Fibroblast of lung (primary cell): ENCODE measurements at regions not wholly inside any gene's neighbourhood (a gene's known extent, or its start where the extent isn't known, plus 50 kb on each side); places are given as distances from the start of the nearest gene placed in this dataset.

Experiments
- DNase-seq, 2 donors: peaks; one replicate each; pipeline versions ENCODE4 v3.0.0 to v3.0.0-alpha.2; 2010; ENCODE audit warnings: low read depth in 2 of 2
- H2AFZ ChIP-seq: 2 replicates; pipeline ENCODE4 v1.5.1; 2012; ENCODE audit warnings: low read length, control low read depth, inconsistent platforms
- H3K27ac ChIP-seq: 2 replicates; pipeline ENCODE4 v1.5.1; 2011; ENCODE audit warnings: low read length, control low read depth; ENCODE audit not compliant: insufficient read depth
- H3K27me3 ChIP-seq: 2 replicates; pipeline ENCODE4 v1.5.1; 2011; ENCODE audit warnings: mild to moderate bottlenecking, low read length; ENCODE audit not compliant: control insufficient read depth, insufficient read depth
- H3K36me3 ChIP-seq: 2 replicates; pipeline ENCODE4 v1.5.1; 2011; ENCODE audit warnings: low read length; ENCODE audit not compliant: control insufficient read depth, insufficient read depth
- H3K4me1 ChIP-seq: 2 replicates; pipeline ENCODE4 v1.5.1; 2011; ENCODE audit warnings: low read length; ENCODE audit not compliant: control insufficient read depth, insufficient read depth; ENCODE audit errors: extremely low read depth
- H3K4me2 ChIP-seq: 2 replicates; pipeline ENCODE4 v1.5.1; 2011; ENCODE audit warnings: low read length, control low read depth; ENCODE audit not compliant: insufficient read depth; ENCODE audit errors: extremely low read depth
- H3K4me3 ChIP-seq, 4 experiments: fragments of 200-600 bp in 1 of 4; sonication (generic) in 1 of 4; replicated peaks in 1 of 4; 2 replicates each; pipeline ENCODE4 v1.5.1; 2011 to 2016; ENCODE audit warnings: low read length in 4 of 4, low read depth in 3 of 4, mild to moderate bottlenecking in 3 of 4, control low read depth in 2 of 4, inconsistent platforms in 1 of 4, mixed read lengths in 1 of 4; ENCODE audit not compliant: insufficient read depth in 1 of 4; ENCODE audit errors: control extremely low read depth in 1 of 4
- H3K79me2 ChIP-seq: 2 replicates; pipeline ENCODE4 v1.5.1; 2012; ENCODE audit warnings: mild to moderate bottlenecking, low read length, inconsistent platforms; ENCODE audit not compliant: control insufficient read depth, insufficient read depth
- H3K9ac ChIP-seq: 2 replicates; pipeline ENCODE4 v1.5.1; 2011; ENCODE audit warnings: mild to moderate bottlenecking, low read length, control low read depth; ENCODE audit not compliant: insufficient read depth
- H3K9me3 ChIP-seq: 2 replicates; pipeline ENCODE4 v1.5.1; 2012; ENCODE audit warnings: low read depth, low read length; ENCODE audit not compliant: control insufficient read depth, insufficient read depth
- H4K20me1 ChIP-seq: 2 replicates; pipeline ENCODE4 v1.5.1; 2011; ENCODE audit warnings: low read length; ENCODE audit not compliant: control insufficient read depth, insufficient read depth; ENCODE audit errors: extremely low read depth
- CTCF ChIP-seq, 2 donors: IDR thresholded peaks in 1 of 2; conservative IDR thresholded peaks in 1 of 2; 1 replicate in 1 of 2; 2 replicates in 1 of 2; pipeline ENCODE4 v1.5.1; 2011 to 2012; ENCODE audit warnings: low read length in 2 of 2, control low read depth in 1 of 2, inconsistent platforms in 1 of 2, low read depth in 1 of 2, mild to moderate bottlenecking in 1 of 2
- EZH2 ChIP-seq: IDR thresholded peaks from 2 replicates; pipeline ENCODE4 v1.5.1; 2012; ENCODE audit warnings: low read length, control low read depth, mild to moderate bottlenecking; ENCODE audit errors: missing control alignments

- Histone ChIP-seq H3K9me3 (no peaks in the 10 kb centered on the region), H3K4me2 (no peak overlapping the region), H3K36me3 (no peaks in the 10 kb centered on the region), H3K79me2 (no peaks in the 10 kb centered on the region), H3K4me1 (no peaks in the 10 kb centered on the region), H2AFZ (no peak overlapping the region), H4K20me1 (no peaks in the 10 kb centered on the region), H3K9ac (no peak overlapping the region), H3K27me3 (no peaks in the 10 kb centered on the region), H3K27ac (no peak overlapping the region), H3K4me3 (no peak overlapping the region)
- DNase-seq, result no peak
- TF ChIP-seq CTCF (conservative IDR thresholded peaks at IDR 0.05 in 1 of 2, IDR thresholded peaks at IDR 0.05 in 1 of 2; ENCODE audit: low read depth in 1 of 2, low read length in 2 of 2) (no peak), EZH2 (no peak)
These were observed 215.3 kb upstream of the MYLIP start for GRCh38 chr6:15913573-15913972.

- TF ChIP-seq EZH2 (no peak), CTCF (conservative IDR thresholded peaks at IDR 0.05 in 1 of 2, IDR thresholded peaks at IDR 0.05 in 1 of 2; ENCODE audit: low read depth in 1 of 2, low read length in 2 of 2) (no peak)
- H3K79me2 ChIP-seq, result no peaks in the 10 kb centered on the region
- H3K9me3 ChIP-seq, result no peaks in the 10 kb centered on the region
- H2AFZ ChIP-seq, result no peak overlapping the region
- H3K36me3 ChIP-seq, result no peaks in the 10 kb centered on the region
- DNase-seq, result no peak
- H3K27me3 ChIP-seq, result no peaks in the 10 kb centered on the region
- H3K4me2 ChIP-seq, result no peak overlapping the region
- H3K27ac ChIP-seq, result no peak overlapping the region
- H3K9ac ChIP-seq, result no peak overlapping the region
- no peak overlapping the region for H3K4me3 ChIP-seq
- no peaks in the 10 kb centered on the region for H4K20me1 ChIP-seq
- no peaks in the 10 kb centered on the region for H3K4me1 ChIP-seq
These were observed 216.1 kb upstream of the MYLIP start for GRCh38 chr6:15912505-15913400.

GRCh38 chr6:15911753-15912504 lies 217.0 kb upstream of the MYLIP start:
- Histone ChIP-seq H4K20me1 (no peaks in the 10 kb centered on the region), H3K9me3 (no peaks in the 10 kb centered on the region), H3K79me2 (no peaks in the 10 kb centered on the region), H3K4me2 (no peak overlapping the region), H3K4me1 (no peaks in the 10 kb centered on the region), H3K27ac (no peak overlapping the region), H3K36me3 (no peaks in the 10 kb centered on the region), H3K9ac (no peak overlapping the region), H3K27me3 (no peaks in the 10 kb centered on the region), H2AFZ (no peak overlapping the region), H3K4me3 (no peak overlapping the region)
- DNase-seq, result no peak
- TF ChIP-seq CTCF (conservative IDR thresholded peaks at IDR 0.05 in 1 of 2, IDR thresholded peaks at IDR 0.05 in 1 of 2; ENCODE audit: low read depth in 1 of 2, low read length in 2 of 2) (no peak), EZH2 (no peak)
